ENCODE measurements at regions not wholly inside any gene's neighbourhood (a gene's known extent, or its start where the extent isn't known, plus 50 kb on each side); places are given as distances from the start of the nearest gene placed in this dataset.

- Histone ChIP-seq H2AFZ (ENCODE audit: low read length) (no peak overlapping the region), H4K20me1 (replicated peaks in 1 of 2; ENCODE audit: control insufficient read depth in 1 of 2, insufficient read depth in 2 of 2, low read length in 2 of 2) (no peaks in the 10 kb centered on the region), H2BK15ac (ENCODE audit: low read length) (no peak overlapping the region), H3K27me3 (replicated peaks in 1 of 4; ENCODE audit: control insufficient read depth in 3 of 4, extremely low read depth in 1 of 4, insufficient read depth in 3 of 4, low read length in 3 of 4) (no peaks in the 10 kb centered on the region), H3K36me3 (ENCODE audit: control insufficient read depth in 2 of 4, insufficient read depth in 4 of 4, low read length in 3 of 4) (no peaks in the 10 kb centered on the region), H3K56ac (replicated peaks; ENCODE audit: insufficient read length, low read depth, low read length) (no peak overlapping the region), H3K9me3 (ENCODE audit: insufficient read depth in 2 of 2, low read depth in 1 of 2, low read length in 1 of 2) (0 out of 4 replicates have a peak, but pooled peaks cover 0 to 4% of the 10 kb centered on the region in 2 experiments), H3K14ac (ENCODE audit: insufficient read length) (no peak overlapping the region), H4K8ac (ENCODE audit: extremely low read depth, insufficient read depth, low read length) (no peak overlapping the region), H2BK12ac (ENCODE audit: low read depth, low read length) (no peak overlapping the region), H3K23ac (ENCODE audit: insufficient read length) (no peak overlapping the region), H2BK20ac (ENCODE audit: low read length) (no peak overlapping the region), H3K79me1 (ENCODE audit: low read depth, low read length) (no peaks in the 10 kb centered on the region), H3K23me2 (ENCODE audit: low read depth, low read length) (no peaks in the 10 kb centered on the region), H2AK5ac (ENCODE audit: low read depth, low read length) (no peak overlapping the region), H4K5ac (ENCODE audit: insufficient read length, low read depth, low read length) (no peak overlapping the region), H2BK5ac (ENCODE audit: low read depth, low read length) (no peak overlapping the region), H3K9ac (replicated peaks in 1 of 4; ENCODE audit: extremely low read depth in 1 of 4, low read depth in 3 of 4, low read length in 3 of 4) (no peak overlapping the region), H2BK120ac (replicated peaks; ENCODE audit: low read depth, low read length) (no peak overlapping the region), H3K4me3 (ENCODE audit: extremely low read depth in 1 of 4, insufficient read depth in 2 of 4, low read depth in 3 of 4, low read length in 4 of 4) (no peak overlapping the region), H4K91ac (replicated peaks; ENCODE audit: insufficient read length, low read length) (no peak overlapping the region), H3K79me2 (ENCODE audit: control insufficient read depth in 1 of 2, insufficient read depth in 2 of 2, low read length in 2 of 2) (no peaks in the 10 kb centered on the region), H3K4me2 (ENCODE audit: insufficient read depth in 1 of 2, low read depth in 2 of 2, low read length in 2 of 2) (no peak overlapping the region), H3K18ac (ENCODE audit: extremely low read depth, low read length) (no peak overlapping the region), H3K4me1 (replicated peaks in 1 of 4; ENCODE audit: control insufficient read depth in 3 of 4, insufficient read depth in 4 of 4, low read length in 3 of 4) (no peaks in the 10 kb centered on the region), H3K27ac (ENCODE audit: low read depth, low read length) (no peak overlapping the region), H3K4ac (replicated peaks; ENCODE audit: insufficient read length, low read depth, low read length) (no peak overlapping the region)
- ChIA-PET CTCF (ENCODE audit: partially characterized antibody) (no interaction called here), POLR2A (ENCODE audit: partially characterized antibody) (no interaction called here)
- DNase-seq (ENCODE audit: low read depth in 1 of 2, low spot score in 2 of 2) (no peak), FAIRE-seq (no peak)
- TF ChIP-seq SAP30 (IDR thresholded peaks at IDR 0.05; ENCODE audit: insufficient read depth, insufficient replicate concordance, low read length) (no peak), GABPA (IDR thresholded peaks at IDR 0.05; ENCODE audit: borderline replicate concordance, insufficient read depth, low read length) (no peak), HDAC6 (IDR thresholded peaks at IDR 0.05; ENCODE audit: low read depth, low read length) (no peak), SRF (IDR thresholded peaks at IDR 0.05; ENCODE audit: low read depth, low read length) (no peak), BCL11A (IDR thresholded peaks at IDR 0.05; ENCODE audit: low read depth in 2 of 2, low read length in 2 of 2) (no peak), CEBPB (IDR thresholded peaks at IDR 0.05; ENCODE audit: low read depth, low read length) (no peak), RXRA (IDR thresholded peaks at IDR 0.05; ENCODE audit: insufficient read depth, low read depth, low read length) (no peak), NANOG (IDR thresholded peaks at IDR 0.05; ENCODE audit: insufficient read depth, low read depth, low read length, poor library complexity, severe bottlenecking) (no peak), TAF7 (optimal IDR thresholded peaks at IDR 0.05; ENCODE audit: borderline replicate concordance, low read depth, low read length) (no peak), ASH2L (IDR thresholded peaks at IDR 0.05; ENCODE audit: low read length) (no peak), TBP (IDR thresholded peaks at IDR 0.05; ENCODE audit: low read depth, low read length) (no peak), RBBP5 (IDR thresholded peaks at IDR 0.05; ENCODE audit: borderline replicate concordance, low read depth, low read length) (no peak), E2F6 (IDR thresholded peaks at IDR 0.05) (no peak), BACH1 (IDR thresholded peaks at IDR 0.05; ENCODE audit: low read length) (no peak)
Observed at GRCh38 chr7:46576950-46577349, 655.9 kb upstream of the IGFBP3 start.

Data from H1 (cell line).